Calu3 (cell line): ENCODE measurements at regions not wholly inside any gene's neighbourhood (a gene's known extent, or its start where the extent isn't known, plus 50 kb on each side); places are given as distances from the start of the nearest gene placed in this dataset.

Experiments used
- BruUV-seq: library from RNA; stranded (reverse); fragments of 400-500 nt; replicated peaks from 2 replicates; lab custom pipeline; 2021; lab: Mats Ljungman, UMichigan
- CTCF ChIA-PET: fragments of 300-600 bp; sonication (Branson Sonifier 250); formaldehyde crosslinking; loops from one replicate; lab custom pipeline; 2022; ENCODE audit warnings: antibody characterized with exemption; lab: Charles Lee
- DNase-seq: peaks from one replicate; pipeline ENCODE4 v3.0.0; 2022
- H3K27ac Mint-ChIP-seq: one replicate; pipeline ENCODE4 v1.8.0; 2022; ENCODE audit warnings: mixed read lengths; ENCODE audit not compliant: unreplicated experiment
- H3K27me3 Mint-ChIP-seq: one replicate; pipeline ENCODE4 v1.8.0; 2022; ENCODE audit warnings: mixed read lengths; ENCODE audit not compliant: unreplicated experiment
- H3K36me3 Mint-ChIP-seq: one replicate; pipeline ENCODE4 v1.8.0; 2022; ENCODE audit warnings: mild to moderate bottlenecking, moderate library complexity, mixed read lengths; ENCODE audit not compliant: insufficient read depth, unreplicated experiment
- H3K4me1 Mint-ChIP-seq: one replicate; pipeline ENCODE4 v1.8.0; 2022; ENCODE audit warnings: mild to moderate bottlenecking, low read depth, mixed read lengths; ENCODE audit not compliant: unreplicated experiment
- H3K4me3 Mint-ChIP-seq: one replicate; pipeline ENCODE4 v1.8.0; 2022; ENCODE audit warnings: mild to moderate bottlenecking, low read depth, moderate library complexity, mixed read lengths; ENCODE audit not compliant: unreplicated experiment
- H3K9me3 Mint-ChIP-seq: one replicate; pipeline ENCODE4 v1.8.0; 2022; ENCODE audit warnings: low read depth, mixed read lengths; ENCODE audit not compliant: unreplicated experiment
- intact Hi-C: fragments of 100-400 bp; cut with micrococcal nuclease; formaldehyde crosslinking; loops from one replicate; pipeline ENCODE4 v1.10.0; 2022; ENCODE audit not compliant: unreplicated experiment
- TF ChIP-seq, protein P1 (sequence below): fragments of 200-600 bp; IDR thresholded peaks from one replicate; pipeline ENCODE4 v1.8.0; 2022; ENCODE audit warnings: antibody characterized with exemption; ENCODE audit not compliant: unreplicated experiment

DNA sequence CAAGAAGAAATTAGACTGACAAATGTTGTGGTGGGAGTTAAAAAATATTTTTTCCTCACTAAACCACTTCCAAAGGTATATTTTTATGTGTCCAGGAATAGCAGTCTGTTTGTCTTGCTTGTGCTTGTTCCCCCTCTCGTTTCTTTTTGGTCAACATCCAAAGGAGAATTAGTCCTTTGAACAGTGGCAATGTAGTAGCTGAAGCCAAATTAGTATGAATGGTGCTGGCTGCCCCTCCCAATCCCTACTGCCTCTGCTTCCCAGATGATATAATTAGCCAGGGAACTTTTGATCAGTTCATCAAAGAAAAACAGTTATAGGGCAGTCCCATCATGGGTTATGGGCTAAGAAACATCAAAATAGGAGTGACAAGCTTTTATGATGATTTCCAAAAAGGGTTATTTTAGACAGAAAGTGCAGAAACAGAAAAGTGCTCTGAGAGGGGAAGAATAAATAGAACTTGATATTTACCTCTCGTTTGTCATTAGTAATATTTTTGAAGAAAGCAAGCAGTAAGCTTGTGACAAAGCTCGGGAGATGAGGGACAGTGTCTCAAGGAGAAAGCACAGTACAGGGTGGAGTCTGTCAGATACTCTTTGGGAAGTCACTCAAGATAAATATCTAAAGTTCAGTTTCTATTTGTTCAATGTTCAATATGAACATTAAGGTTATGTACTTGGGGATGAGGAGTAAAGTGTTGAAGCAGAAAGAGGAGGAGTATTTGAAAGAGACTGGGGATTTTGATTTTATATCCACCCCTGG is 239.1 kb downstream of the HLX start:
- Mint-ChIP-seq H3K4me3 (no peak overlapping the region), H3K27me3 (no peaks in the 10 kb centered on the region), H3K9me3 (no peaks in the 10 kb centered on the region), H3K27ac (peak overlapping the region; percentile 78), H3K36me3 (no peaks in the 10 kb centered on the region), H3K4me1 (peaks cover 34% of the 10 kb centered on the region)
- CTCF ChIA-PET: interaction anchor here (0.6 to 1.5 kb wide), 4 partner anchors 13 to 85 kb away, joined by 3 to 5 read pairs (median 4); no protein-coding TSS in a partner anchor
- TF ChIP-seq, protein P1, sequence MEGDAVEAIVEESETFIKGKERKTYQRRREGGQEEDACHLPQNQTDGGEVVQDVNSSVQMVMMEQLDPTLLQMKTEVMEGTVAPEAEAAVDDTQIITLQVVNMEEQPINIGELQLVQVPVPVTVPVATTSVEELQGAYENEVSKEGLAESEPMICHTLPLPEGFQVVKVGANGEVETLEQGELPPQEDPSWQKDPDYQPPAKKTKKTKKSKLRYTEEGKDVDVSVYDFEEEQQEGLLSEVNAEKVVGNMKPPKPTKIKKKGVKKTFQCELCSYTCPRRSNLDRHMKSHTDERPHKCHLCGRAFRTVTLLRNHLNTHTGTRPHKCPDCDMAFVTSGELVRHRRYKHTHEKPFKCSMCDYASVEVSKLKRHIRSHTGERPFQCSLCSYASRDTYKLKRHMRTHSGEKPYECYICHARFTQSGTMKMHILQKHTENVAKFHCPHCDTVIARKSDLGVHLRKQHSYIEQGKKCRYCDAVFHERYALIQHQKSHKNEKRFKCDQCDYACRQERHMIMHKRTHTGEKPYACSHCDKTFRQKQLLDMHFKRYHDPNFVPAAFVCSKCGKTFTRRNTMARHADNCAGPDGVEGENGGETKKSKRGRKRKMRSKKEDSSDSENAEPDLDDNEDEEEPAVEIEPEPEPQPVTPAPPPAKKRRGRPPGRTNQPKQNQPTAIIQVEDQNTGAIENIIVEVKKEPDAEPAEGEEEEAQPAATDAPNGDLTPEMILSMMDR: no peak
- BruUV-seq: no TSS peak
- no peak for DNase-seq
- intact Hi-C loops: loop anchor here (10.0 kb wide), 1 partner anchor 316 kb away; no protein-coding TSS in a partner anchor

DNA sequence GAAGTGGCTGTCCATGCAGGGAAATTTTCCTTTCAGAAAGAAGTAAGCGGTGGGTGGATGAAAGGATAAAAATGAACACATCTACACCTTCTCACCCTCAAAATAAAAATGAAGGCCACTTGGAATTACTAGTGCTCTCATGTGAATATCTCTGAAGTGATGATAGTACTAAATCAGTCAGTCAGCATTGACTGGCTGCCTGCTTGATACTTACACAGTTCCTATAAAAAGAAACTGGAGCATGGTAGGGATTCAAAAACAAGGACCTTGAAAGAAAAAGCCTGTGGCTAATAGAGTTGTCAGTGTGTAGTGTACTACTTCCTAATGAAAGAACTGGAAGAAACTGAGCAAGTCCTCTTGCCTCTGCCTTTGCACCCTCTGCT is 239.7 kb downstream of the HLX start:
- no TSS peak for BruUV-seq
- Mint-ChIP-seq H3K9me3 (no peaks in the 10 kb centered on the region), H3K27ac (peak overlapping the region; percentile 78), H3K4me1 (peaks cover 34% of the 10 kb centered on the region), H3K27me3 (no peaks in the 10 kb centered on the region), H3K36me3 (no peaks in the 10 kb centered on the region), H3K4me3 (no peak overlapping the region)
- TF ChIP-seq, protein P1: no peak
- no peak for DNase-seq
- CTCF ChIA-PET: interaction anchor here (0.6 to 1.2 kb wide), 2 partner anchors 13 to 35 kb away, joined by 3 to 5 read pairs; no protein-coding TSS in a partner anchor
- intact Hi-C loops: loop anchor here (10.0 kb wide), 1 partner anchor 316 kb away; no protein-coding TSS in a partner anchor

DNA sequence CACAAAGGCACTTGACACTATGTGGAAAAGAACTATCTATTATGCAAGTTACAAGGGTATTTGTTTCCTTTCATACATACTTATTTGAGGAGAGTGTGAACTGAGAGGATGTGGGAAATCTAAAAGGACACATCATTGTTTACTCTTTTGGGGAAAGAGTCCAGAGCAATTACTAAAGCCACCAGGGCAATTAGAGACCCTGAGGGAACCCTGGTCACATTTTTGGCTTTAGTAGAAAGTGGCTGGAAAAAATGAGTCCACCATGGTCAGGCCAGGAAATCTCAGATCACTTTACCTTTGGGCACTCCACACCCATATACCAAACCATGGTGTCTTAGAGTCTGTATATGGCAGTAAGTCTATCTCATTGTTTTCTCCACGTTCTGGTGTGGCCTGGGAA is 243.3 kb downstream of the HLX start:
- intact Hi-C loops: no loop called here
- Mint-ChIP-seq H3K4me1 (peaks cover 16% of the 10 kb centered on the region), H3K9me3 (no peaks in the 10 kb centered on the region), H3K27ac (no peak overlapping the region), H3K36me3 (no peaks in the 10 kb centered on the region), H3K27me3 (no peaks in the 10 kb centered on the region), H3K4me3 (no peak overlapping the region)
- DNase-seq: no peak
- CTCF ChIA-PET: no interaction called here
- TF ChIP-seq, protein P1: no peak
- BruUV-seq: no TSS peak

DNA sequence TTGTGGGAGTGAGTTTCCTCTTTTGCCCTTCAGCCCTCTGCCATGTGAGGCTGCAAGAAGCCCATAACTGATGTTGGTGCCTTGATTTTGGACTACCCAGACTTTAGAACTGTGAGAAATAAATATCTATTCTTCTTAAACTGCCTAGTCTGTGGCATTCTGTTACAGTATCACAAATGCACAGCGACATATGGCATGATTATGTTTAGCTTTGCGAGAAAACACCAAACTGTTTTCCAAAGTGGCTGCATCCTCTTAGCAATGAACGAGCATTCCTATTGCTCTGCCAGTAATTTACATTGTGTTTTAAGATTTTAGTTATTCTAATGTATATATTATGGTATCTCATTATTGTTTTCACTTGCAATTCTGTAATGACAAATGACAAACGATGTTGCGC is 246.7 kb downstream of the HLX start:
- CTCF ChIA-PET: no interaction called here
- intact Hi-C loops: no loop called here
- Mint-ChIP-seq H3K27ac (no peak overlapping the region), H3K27me3 (no peaks in the 10 kb centered on the region), H3K4me1 (no peaks in the 10 kb centered on the region), H3K36me3 (no peaks in the 10 kb centered on the region), H3K9me3 (no peaks in the 10 kb centered on the region), H3K4me3 (no peak overlapping the region)
- BruUV-seq: no TSS peak
- no peak for DNase-seq
- TF ChIP-seq, protein P1: no peak
